ENCODE measurements at regions not wholly inside any gene's neighbourhood (a gene's known extent, or its start where the extent isn't known, plus 50 kb on each side); places are given as distances from the start of the nearest gene placed in this dataset.

DNA sequence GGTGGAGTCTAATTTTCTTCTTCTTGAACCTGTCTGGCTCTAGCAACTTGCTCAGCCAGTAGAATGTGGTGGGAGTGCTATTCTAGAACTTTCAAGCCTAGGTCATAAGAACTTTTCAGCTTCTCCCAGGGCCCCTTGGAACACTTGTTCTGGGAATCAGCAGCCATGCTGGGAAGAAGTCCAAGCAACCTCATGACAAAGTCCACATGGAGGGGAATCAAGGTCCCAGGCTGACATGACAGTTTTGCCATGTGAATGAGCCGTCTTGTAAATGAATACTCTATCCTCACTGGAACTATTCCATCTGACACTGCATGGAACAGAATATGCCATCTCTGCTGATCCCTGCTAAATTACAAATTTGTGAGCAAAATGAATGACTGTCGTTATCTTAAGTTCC, 214.2 kb upstream of the TBX3 start:
- no peak overlapping the region for H2AFZ ChIP-seq (ENCODE audit: low read depth, low read length)
- H3K4me2 ChIP-seq (ENCODE audit: insufficient read depth, low read length), result no peak overlapping the region
- H3K27ac ChIP-seq (ENCODE audit: extremely low read depth, low read depth, low read length), result no peak overlapping the region
- no peaks in the 10 kb centered on the region for H3K4me1 ChIP-seq (replicated peaks in 1 of 2; ENCODE audit: control insufficient read depth in 2 of 2, insufficient read depth in 2 of 2, low read length in 2 of 2)
- no peaks in the 10 kb centered on the region for H3K79me2 ChIP-seq (ENCODE audit: control insufficient read depth, insufficient read depth, low read length)
- no peak overlapping the region for H3K4me3 ChIP-seq
- no peaks in the 10 kb centered on the region for H3K9me1 ChIP-seq (ENCODE audit: control insufficient read depth, insufficient read depth, low read length)
- ATAC-seq, result no peak
- no peak overlapping the region for H3K9ac ChIP-seq (ENCODE audit: insufficient read depth in 1 of 2, low read depth in 2 of 2, low read length in 2 of 2)
- WGBS (ENCODE audit: insufficient coverage, low coverage, missing lambda C conversion rate), result 0% methylated on average over 2 of the region's 2 CpGs
- H4K20me1 ChIP-seq (replicated peaks; ENCODE audit: control insufficient read depth, insufficient read depth, low read length), result no peaks in the 10 kb centered on the region
- ChIA-PET CTCF (ENCODE audit: low intra/inter-chr PET ratio) (no interaction called here), POLR2A (no interaction called here)
- H3K27me3 ChIP-seq (ENCODE audit: control insufficient read depth in 2 of 2, insufficient read depth in 2 of 2, low read length in 2 of 2), result no peaks in the 10 kb centered on the region; a peak in 1 of 5 replicates
- in situ Hi-C loops (cut with MboI) (no loop called here), intact Hi-C loops (cut with micrococcal nuclease) (no loop called here)
- no peak for FAIRE-seq
- H3K36me3 ChIP-seq (ENCODE audit: control insufficient read depth, insufficient read depth, low read length), result no peaks in the 10 kb centered on the region
- no peaks in the 10 kb centered on the region for H3K9me3 ChIP-seq (replicated peaks; ENCODE audit: control insufficient read depth, insufficient read depth, low read depth, low read length)
- BruUV-seq (replicated peaks), result no TSS peak
- no peak for DNase-seq (ENCODE audit: extremely low read depth in 1 of 4, low spot score in 3 of 4)
- TF ChIP-seq, protein P1, sequence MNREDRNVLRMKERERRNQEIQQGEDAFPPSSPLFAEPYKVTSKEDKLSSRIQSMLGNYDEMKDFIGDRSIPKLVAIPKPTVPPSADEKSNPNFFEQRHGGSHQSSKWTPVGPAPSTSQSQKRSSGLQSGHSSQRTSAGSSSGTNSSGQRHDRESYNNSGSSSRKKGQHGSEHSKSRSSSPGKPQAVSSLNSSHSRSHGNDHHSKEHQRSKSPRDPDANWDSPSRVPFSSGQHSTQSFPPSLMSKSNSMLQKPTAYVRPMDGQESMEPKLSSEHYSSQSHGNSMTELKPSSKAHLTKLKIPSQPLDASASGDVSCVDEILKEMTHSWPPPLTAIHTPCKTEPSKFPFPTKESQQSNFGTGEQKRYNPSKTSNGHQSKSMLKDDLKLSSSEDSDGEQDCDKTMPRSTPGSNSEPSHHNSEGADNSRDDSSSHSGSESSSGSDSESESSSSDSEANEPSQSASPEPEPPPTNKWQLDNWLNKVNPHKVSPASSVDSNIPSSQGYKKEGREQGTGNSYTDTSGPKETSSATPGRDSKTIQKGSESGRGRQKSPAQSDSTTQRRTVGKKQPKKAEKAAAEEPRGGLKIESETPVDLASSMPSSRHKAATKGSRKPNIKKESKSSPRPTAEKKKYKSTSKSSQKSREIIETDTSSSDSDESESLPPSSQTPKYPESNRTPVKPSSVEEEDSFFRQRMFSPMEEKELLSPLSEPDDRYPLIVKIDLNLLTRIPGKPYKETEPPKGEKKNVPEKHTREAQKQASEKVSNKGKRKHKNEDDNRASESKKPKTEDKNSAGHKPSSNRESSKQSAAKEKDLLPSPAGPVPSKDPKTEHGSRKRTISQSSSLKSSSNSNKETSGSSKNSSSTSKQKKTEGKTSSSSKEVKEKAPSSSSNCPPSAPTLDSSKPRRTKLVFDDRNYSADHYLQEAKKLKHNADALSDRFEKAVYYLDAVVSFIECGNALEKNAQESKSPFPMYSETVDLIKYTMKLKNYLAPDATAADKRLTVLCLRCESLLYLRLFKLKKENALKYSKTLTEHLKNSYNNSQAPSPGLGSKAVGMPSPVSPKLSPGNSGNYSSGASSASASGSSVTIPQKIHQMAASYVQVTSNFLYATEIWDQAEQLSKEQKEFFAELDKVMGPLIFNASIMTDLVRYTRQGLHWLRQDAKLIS (CRISPR knock-in tag; IDR thresholded peaks at IDR 0.05), result no peak
- no peak for TF ChIP-seq CHD1 (IDR thresholded peaks at IDR 0.05; ENCODE audit: low read length)
- no peak for TF ChIP-seq CBX5 (IDR thresholded peaks at IDR 0.05; ENCODE audit: borderline replicate concordance, low read depth)
- no peak for TF ChIP-seq PHF20 (IDR thresholded peaks at IDR 0.05; ENCODE audit: partially characterized antibody)
- TF ChIP-seq TCF7 (IDR thresholded peaks at IDR 0.05; ENCODE audit: borderline replicate concordance), result no peak
- no peak for TF ChIP-seq SNRNP70 (optimal IDR thresholded peaks at IDR 0.05; ENCODE audit: low read depth, low read length)
- no peak for TF ChIP-seq ELF1 (tag; IDR thresholded peaks at IDR 0.05)
- TF ChIP-seq, protein P2, sequence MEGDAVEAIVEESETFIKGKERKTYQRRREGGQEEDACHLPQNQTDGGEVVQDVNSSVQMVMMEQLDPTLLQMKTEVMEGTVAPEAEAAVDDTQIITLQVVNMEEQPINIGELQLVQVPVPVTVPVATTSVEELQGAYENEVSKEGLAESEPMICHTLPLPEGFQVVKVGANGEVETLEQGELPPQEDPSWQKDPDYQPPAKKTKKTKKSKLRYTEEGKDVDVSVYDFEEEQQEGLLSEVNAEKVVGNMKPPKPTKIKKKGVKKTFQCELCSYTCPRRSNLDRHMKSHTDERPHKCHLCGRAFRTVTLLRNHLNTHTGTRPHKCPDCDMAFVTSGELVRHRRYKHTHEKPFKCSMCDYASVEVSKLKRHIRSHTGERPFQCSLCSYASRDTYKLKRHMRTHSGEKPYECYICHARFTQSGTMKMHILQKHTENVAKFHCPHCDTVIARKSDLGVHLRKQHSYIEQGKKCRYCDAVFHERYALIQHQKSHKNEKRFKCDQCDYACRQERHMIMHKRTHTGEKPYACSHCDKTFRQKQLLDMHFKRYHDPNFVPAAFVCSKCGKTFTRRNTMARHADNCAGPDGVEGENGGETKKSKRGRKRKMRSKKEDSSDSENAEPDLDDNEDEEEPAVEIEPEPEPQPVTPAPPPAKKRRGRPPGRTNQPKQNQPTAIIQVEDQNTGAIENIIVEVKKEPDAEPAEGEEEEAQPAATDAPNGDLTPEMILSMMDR (IDR thresholded peaks at IDR 0.05 in 2 of 3, conservative IDR thresholded peaks at IDR 0.05 in 1 of 3; ENCODE audit: insufficient read depth in 2 of 3, low read depth in 1 of 3, low read length in 3 of 3), result no peak
- TF ChIP-seq PHTF2 (CRISPR knock-in tag; IDR thresholded peaks at IDR 0.05), result no peak
- TF ChIP-seq BRF1 (IDR thresholded peaks at IDR 0.05; ENCODE audit: borderline replicate concordance, extremely low read depth, insufficient read length), result no peak
- TF ChIP-seq, protein P3, sequence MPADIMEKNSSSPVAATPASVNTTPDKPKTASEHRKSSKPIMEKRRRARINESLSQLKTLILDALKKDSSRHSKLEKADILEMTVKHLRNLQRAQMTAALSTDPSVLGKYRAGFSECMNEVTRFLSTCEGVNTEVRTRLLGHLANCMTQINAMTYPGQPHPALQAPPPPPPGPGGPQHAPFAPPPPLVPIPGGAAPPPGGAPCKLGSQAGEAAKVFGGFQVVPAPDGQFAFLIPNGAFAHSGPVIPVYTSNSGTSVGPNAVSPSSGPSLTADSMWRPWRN (IDR thresholded peaks at IDR 0.05; ENCODE audit: low read depth), result no peak
- no peak for TF ChIP-seq C11orf30 (IDR thresholded peaks at IDR 0.05; ENCODE audit: low read depth)
- no peak for TF ChIP-seq L3MBTL2 (IDR thresholded peaks at IDR 0.05)
- no peak for TF ChIP-seq SMAD4 (CRISPR knock-in tag; conservative IDR thresholded peaks at IDR 0.05)
- no peak for TF ChIP-seq CHD2 (IDR thresholded peaks at IDR 0.05; ENCODE audit: low read depth, low read length)
- TF ChIP-seq MAFG (tag; conservative IDR thresholded peaks at IDR 0.05), result no peak
- no peak for TF ChIP-seq NCOR1 (IDR thresholded peaks at IDR 0.05)
- no peak for TF ChIP-seq ZBTB8A (IDR thresholded peaks at IDR 0.05; ENCODE audit: partially characterized antibody)

Data from K562 (cell line).